ENCODE measurements at regions not wholly inside any gene's neighbourhood (a gene's known extent, or its start where the extent isn't known, plus 50 kb on each side); places are given as distances from the start of the nearest gene placed in this dataset.

GRCh38 chr3:4036046-4036445, 236.8 kb downstream of the LRRN1 start:
- TF ChIP-seq POLR2A (IDR thresholded peaks at IDR 0.05; ENCODE audit: low read depth, low read length) (no peak), POLR2AphosphoS5 (IDR thresholded peaks at IDR 0.05; ENCODE audit: low read depth, low read length) (no peak), TAF1 (IDR thresholded peaks at IDR 0.05; ENCODE audit: borderline replicate concordance, low read depth, low read length) (no peak)

All from GM12892 (cell line).